ENCODE measurements at regions not wholly inside any gene's neighbourhood (a gene's known extent, or its start where the extent isn't known, plus 50 kb on each side); places are given as distances from the start of the nearest gene placed in this dataset.
"Not testable (repeated sequence)": the region's sequence is repeated elsewhere in the genome, so short reads cannot be mapped to it uniquely, and the experiment has no call there.

GRCh38 chr5:57931352-57931751 is 448.7 kb upstream of the ACTBL2 start:
- H4K20me1 ChIP-seq (ENCODE audit: insufficient read depth, low read length): no peaks in the 10 kb centered on the region
- no peak for TF ChIP-seq CTCF (IDR thresholded peaks at IDR 0.05; ENCODE audit: low read length)
- no peak for DNase-seq
- no peaks in the 10 kb centered on the region for H3K27me3 ChIP-seq (replicated peaks; ENCODE audit: insufficient read depth, low read length)
- no peak overlapping the region for H3K27ac ChIP-seq (ENCODE audit: low read length)
- H3K9me2 ChIP-seq (replicated peaks; ENCODE audit: insufficient read depth, low read length): no peaks in the 10 kb centered on the region
- no peaks in the 10 kb centered on the region for H3K4me1 ChIP-seq (ENCODE audit: low read length)
- no peak overlapping the region for H2AFZ ChIP-seq (ENCODE audit: low read length)
- no peaks in the 10 kb centered on the region for H3K36me3 ChIP-seq (replicated peaks; ENCODE audit: insufficient read depth, low read length)
- no peak overlapping the region for H3K9ac ChIP-seq (ENCODE audit: low read length)
- no peak overlapping the region for H3K4me3 ChIP-seq (ENCODE audit: low read length)
- H3K79me2 ChIP-seq (ENCODE audit: low read length): no peaks in the 10 kb centered on the region
- no peaks in the 10 kb centered on the region for H3K9me3 ChIP-seq (replicated peaks; ENCODE audit: insufficient read depth, low read length)
- no peaks in the 10 kb centered on the region for H3F3A ChIP-seq (ENCODE audit: insufficient read depth, low read length)
- no peak overlapping the region for H3K4me2 ChIP-seq (ENCODE audit: low read depth, low read length)

GRCh38 chr5:57929271-57929670 is 446.7 kb upstream of the ACTBL2 start:
- no peak overlapping the region for H3K4me3 ChIP-seq (ENCODE audit: low read length)
- no peak overlapping the region for H3K9ac ChIP-seq (ENCODE audit: low read length)
- H3K27ac ChIP-seq (ENCODE audit: low read length): no peak overlapping the region
- no peak overlapping the region for H2AFZ ChIP-seq (ENCODE audit: low read length)
- no peaks in the 10 kb centered on the region for H3K9me2 ChIP-seq (replicated peaks; ENCODE audit: insufficient read depth, low read length)
- no peaks in the 10 kb centered on the region for H4K20me1 ChIP-seq (ENCODE audit: insufficient read depth, low read length)
- H3K79me2 ChIP-seq (ENCODE audit: low read length): no peaks in the 10 kb centered on the region
- no peaks in the 10 kb centered on the region for H3F3A ChIP-seq (ENCODE audit: insufficient read depth, low read length)
- H3K4me1 ChIP-seq (ENCODE audit: low read length): no peaks in the 10 kb centered on the region
- H3K27me3 ChIP-seq (replicated peaks; ENCODE audit: insufficient read depth, low read length): no peaks in the 10 kb centered on the region
- no peak for TF ChIP-seq EZH2 (optimal IDR thresholded peaks at IDR 0.05; ENCODE audit: low read depth, low read length)
- no peak for TF ChIP-seq CTCF (IDR thresholded peaks at IDR 0.05; ENCODE audit: low read length)
- no peak for TF ChIP-seq EZH2phosphoT487 (IDR thresholded peaks at IDR 0.05; ENCODE audit: low read length)
- no peaks in the 10 kb centered on the region for H3K36me3 ChIP-seq (replicated peaks; ENCODE audit: insufficient read depth, low read length)
- DNase-seq: no peak
- H3K4me2 ChIP-seq (ENCODE audit: low read depth, low read length): no peak overlapping the region
- no peaks in the 10 kb centered on the region for H3K9me3 ChIP-seq (replicated peaks; ENCODE audit: insufficient read depth, low read length)

- H3K9me3 ChIP-seq (replicated peaks; ENCODE audit: insufficient read depth, low read length); H3K27me3 ChIP-seq (replicated peaks; ENCODE audit: insufficient read depth, low read length); H4K20me1 ChIP-seq (ENCODE audit: insufficient read depth, low read length); H3K4me2 ChIP-seq (ENCODE audit: low read depth, low read length); DNase-seq; H3K9ac ChIP-seq (ENCODE audit: low read length); H2AFZ ChIP-seq (ENCODE audit: low read length); H3K79me2 ChIP-seq (ENCODE audit: low read length); H3K4me1 ChIP-seq (ENCODE audit: low read length); H3K36me3 ChIP-seq (replicated peaks; ENCODE audit: insufficient read depth, low read length); H3K27ac ChIP-seq (ENCODE audit: low read length); H3K9me2 ChIP-seq (replicated peaks; ENCODE audit: insufficient read depth, low read length); H3K4me3 ChIP-seq (ENCODE audit: low read length); H3F3A ChIP-seq (ENCODE audit: insufficient read depth, low read length): not testable (repeated sequence)
Observed at GRCh38 chr5:57923094-57923493, 440.5 kb upstream of the ACTBL2 start.

- no peaks in the 10 kb centered on the region for H3K36me3 ChIP-seq (replicated peaks; ENCODE audit: insufficient read depth, low read length)
- no peaks in the 10 kb centered on the region for H3F3A ChIP-seq (ENCODE audit: insufficient read depth, low read length)
- DNase-seq: no peak
- no peak overlapping the region for H3K9ac ChIP-seq (ENCODE audit: low read length)
- no peaks in the 10 kb centered on the region for H3K9me2 ChIP-seq (replicated peaks; ENCODE audit: insufficient read depth, low read length)
- no peaks in the 10 kb centered on the region for H3K79me2 ChIP-seq (ENCODE audit: low read length)
- H3K27ac ChIP-seq (ENCODE audit: low read length): no peak overlapping the region
- H3K9me3 ChIP-seq (replicated peaks; ENCODE audit: insufficient read depth, low read length): no peaks in the 10 kb centered on the region
- TF ChIP-seq EZH2 (optimal IDR thresholded peaks at IDR 0.05; ENCODE audit: low read depth, low read length) (no peak), EZH2phosphoT487 (IDR thresholded peaks at IDR 0.05; ENCODE audit: low read length) (no peak), CTCF (IDR thresholded peaks at IDR 0.05; ENCODE audit: low read length) (no peak)
- H4K20me1 ChIP-seq (ENCODE audit: insufficient read depth, low read length): no peaks in the 10 kb centered on the region
- no peak overlapping the region for H3K4me3 ChIP-seq (ENCODE audit: low read length)
- H3K4me2 ChIP-seq (ENCODE audit: low read depth, low read length): no peak overlapping the region
- no peak overlapping the region for H2AFZ ChIP-seq (ENCODE audit: low read length)
- no peaks in the 10 kb centered on the region for H3K27me3 ChIP-seq (replicated peaks; ENCODE audit: insufficient read depth, low read length)
- no peaks in the 10 kb centered on the region for H3K4me1 ChIP-seq (ENCODE audit: low read length)
Observed at GRCh38 chr5:57917004-57917403, 434.4 kb upstream of the ACTBL2 start.

All from MM.1S (cell line).